T follicular helper cell (primary cell): ENCODE measurements at regions not wholly inside any gene's neighbourhood (a gene's known extent, or its start where the extent isn't known, plus 50 kb on each side); places are given as distances from the start of the nearest gene placed in this dataset.

Experiments used
- DNase-seq: peaks from one replicate; pipeline ENCODE4 v3.0.0-alpha.2; 2020; ENCODE audit warnings: low read depth

DNA sequence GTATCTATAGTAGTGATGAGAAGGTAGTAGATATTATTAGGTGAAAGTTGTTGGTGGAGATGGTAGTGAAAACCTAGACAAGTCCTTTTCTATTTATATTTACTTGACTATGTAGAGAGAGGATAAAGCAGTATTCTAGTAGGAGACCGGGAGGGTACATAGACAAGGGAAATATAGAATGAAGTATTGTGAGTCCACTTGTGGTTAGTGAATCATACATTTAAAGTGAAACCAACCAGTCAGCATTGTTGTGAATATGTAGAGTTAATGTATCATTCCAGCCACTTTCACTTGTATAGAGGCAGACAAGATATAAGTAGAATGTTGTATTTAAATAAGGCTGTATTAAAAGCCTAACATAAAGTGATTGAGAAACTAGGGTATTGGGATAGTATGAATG, 1711.3 kb upstream of the ACO1 start:
- DNase-seq: no peak

DNA sequence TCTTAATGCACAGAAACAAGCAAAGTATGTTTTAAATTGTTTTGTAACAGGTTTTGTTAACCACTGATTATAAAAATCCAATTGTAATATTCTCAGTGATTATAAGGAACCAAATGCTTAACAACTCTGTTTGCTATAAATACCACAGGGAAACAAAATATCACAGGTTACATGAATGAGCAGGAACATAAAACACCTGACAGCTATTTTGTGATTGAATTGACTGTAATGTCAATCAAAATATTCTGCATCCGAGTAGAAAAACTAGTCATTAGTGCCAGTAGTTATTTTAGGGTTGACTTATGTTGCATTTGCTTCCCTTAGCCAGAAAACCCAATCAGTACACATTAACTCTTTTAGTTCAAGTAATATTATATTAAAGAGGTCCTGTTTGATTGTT, 1707.8 kb upstream of the ACO1 start:
- no peak for DNase-seq

- no peak for DNase-seq
These were observed 1707.2 kb upstream of the ACO1 start for GRCh38 chr9:30677221-30677620.

- no peak for DNase-seq
These were observed 1695.6 kb upstream of the ACO1 start for GRCh38 chr9:30688801-30689200.

- no peak for DNase-seq
These were observed 1686.5 kb upstream of the ACO1 start for GRCh38 chr9:30697958-30698357.

GRCh38 chr9:30711591-30711990, 1672.9 kb upstream of the ACO1 start:
- no peak for DNase-seq

- DNase-seq: no peak
These were observed 1671.2 kb upstream of the ACO1 start for GRCh38 chr9:30713243-30713642.

DNA sequence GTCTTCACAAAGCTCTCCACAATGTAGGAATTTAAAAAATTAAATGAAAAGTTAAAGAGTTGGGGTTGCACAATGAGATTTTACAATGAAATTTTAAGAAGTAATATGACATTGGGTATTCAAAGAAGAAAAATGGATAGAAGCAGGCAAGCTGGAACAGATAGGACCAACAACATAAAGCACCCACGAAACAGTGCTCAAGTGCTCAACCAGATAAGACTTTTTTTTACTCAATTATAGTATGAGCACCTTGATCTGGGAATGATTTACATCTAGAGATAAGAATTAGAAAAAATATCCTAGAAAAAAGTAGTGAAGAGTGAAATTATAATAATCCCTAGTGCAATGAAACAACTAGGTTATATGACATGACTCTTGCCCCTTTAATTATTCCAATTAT, 1670.1 kb upstream of the ACO1 start:
- no peak for DNase-seq

- DNase-seq: no peak
These were observed 1666.0 kb upstream of the ACO1 start for GRCh38 chr9:30718483-30718882.

DNA sequence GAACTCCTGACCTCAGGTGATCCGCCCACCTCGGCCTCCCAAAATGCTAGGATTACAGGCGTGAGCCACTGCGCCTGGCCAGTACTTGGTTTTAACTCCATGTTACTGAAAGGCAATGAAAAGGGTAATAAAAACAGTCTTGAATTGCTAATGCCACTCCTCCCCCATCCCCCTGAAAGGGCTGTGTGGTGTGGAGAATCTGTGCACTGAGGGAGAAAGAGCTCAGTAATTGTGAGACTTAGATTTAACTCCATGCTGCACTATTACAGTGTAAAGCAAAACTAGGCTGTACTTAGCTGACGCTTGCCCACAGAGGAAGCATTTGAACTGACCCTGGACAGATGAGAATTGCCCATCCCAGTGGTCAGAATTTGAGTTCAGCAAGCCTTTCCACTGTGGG, 1662.4 kb upstream of the ACO1 start:
- no peak for DNase-seq

GRCh38 chr9:30723656-30724055, 1660.8 kb upstream of the ACO1 start:
- DNase-seq: no peak

GRCh38 chr9:30732060-30732459, 1652.4 kb upstream of the ACO1 start:
- DNase-seq: no peak

- no peak for DNase-seq
These were observed 1639.6 kb upstream of the ACO1 start for GRCh38 chr9:30744871-30745270.

DNA sequence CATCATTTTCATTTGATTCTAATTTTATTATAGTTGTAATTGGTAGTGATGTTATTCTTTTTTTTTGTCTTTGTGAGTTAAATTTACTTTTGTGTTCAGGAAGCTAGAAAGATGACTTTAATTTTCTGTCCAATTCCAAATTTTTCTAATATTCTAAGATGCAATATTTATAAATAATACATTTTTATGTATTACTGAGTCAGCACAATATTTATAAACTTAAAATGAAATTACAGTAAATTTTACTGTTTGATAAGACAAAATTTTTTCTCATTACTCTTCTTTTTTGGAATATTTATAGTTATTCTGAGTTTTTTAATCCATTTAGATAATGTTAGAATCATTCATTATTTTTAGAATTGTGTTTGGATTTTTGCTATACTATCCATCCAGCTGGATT, 1637.9 kb upstream of the ACO1 start:
- DNase-seq: no peak

GRCh38 chr9:30757723-30758122, 1626.7 kb upstream of the ACO1 start:
- DNase-seq: no peak

- DNase-seq: no peak
These were observed 1625.6 kb upstream of the ACO1 start for GRCh38 chr9:30758726-30759446.

DNA sequence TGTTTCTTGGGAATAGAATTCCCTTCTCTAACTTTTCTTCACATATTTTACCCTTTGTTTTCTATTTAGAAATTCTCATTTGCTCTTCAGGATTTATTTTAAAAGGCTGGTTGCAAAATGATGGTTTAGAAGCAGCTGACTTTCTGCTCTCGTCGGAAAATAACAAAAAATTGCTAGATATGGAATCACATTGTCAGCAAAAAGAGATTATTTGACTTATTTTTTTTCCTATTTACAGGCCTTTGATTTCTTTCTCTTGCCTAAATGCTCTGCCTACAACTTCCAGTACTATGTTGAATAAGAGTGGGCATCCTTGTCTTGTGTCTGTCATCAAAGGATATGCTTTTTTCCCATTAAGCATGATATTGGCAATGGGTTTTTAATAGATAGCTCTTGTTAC, 1619.1 kb upstream of the ACO1 start:
- no peak for DNase-seq

DNA sequence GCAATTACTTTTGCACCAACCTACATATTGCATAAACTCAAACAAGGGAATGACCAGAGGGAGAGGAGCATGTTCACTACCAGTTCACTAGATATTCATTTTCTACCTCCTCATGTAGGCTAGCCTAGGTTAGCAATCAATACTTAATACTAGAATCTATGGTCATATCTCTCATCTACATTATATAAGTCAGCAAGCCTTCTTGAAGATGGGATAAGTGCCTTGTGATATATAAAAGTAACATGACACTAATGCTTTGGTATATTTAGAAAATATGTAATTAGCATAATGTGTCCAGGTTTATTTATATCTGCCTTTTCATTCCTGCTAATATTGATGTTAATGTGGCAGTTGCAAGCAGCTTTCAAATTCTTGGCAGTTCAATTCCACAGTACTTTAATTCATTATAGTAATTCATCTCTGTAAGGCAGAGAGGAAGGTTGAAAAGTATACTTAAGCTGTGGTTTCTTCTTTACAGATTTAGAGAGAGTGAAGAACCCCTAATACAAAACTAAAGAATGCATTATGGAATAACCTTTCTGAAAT, 1613.2 kb upstream of the ACO1 start:
- no peak for DNase-seq

GRCh38 chr9:30771760-30772159, 1612.7 kb upstream of the ACO1 start:
- no peak for DNase-seq

GRCh38 chr9:30773427-30773826, 1611.0 kb upstream of the ACO1 start:
- no peak for DNase-seq

DNA sequence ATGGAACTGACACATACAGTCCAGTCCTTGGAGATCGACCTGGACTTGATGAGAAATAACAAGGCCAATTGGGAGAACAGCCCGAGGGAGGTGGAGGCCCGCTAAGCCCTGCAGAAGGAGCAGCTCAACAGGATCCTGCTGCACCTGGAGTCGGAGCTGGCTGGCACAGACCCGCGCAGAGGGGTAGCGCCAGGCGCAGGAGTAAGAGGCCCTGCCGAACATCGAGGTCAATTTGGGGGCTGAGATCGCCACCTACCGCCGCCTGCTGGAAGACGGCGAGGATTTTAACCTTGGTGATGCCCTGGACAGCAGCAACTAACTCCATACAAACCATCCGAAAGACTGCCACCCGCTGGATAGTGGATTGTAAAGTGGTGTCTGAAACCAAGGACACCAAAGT, 1610.1 kb upstream of the ACO1 start:
- no peak for DNase-seq

GRCh38 chr9:30775236-30775635, 1609.2 kb upstream of the ACO1 start:
- DNase-seq: no peak

- DNase-seq: no peak
These were observed 1587.7 kb upstream of the ACO1 start for GRCh38 chr9:30796764-30797163.

GRCh38 chr9:30799527-30800101, 1584.8 kb upstream of the ACO1 start:
- DNase-seq: no peak
